Pulmonary artery endothelial cell (primary cell): ENCODE measurements at regions not wholly inside any gene's neighbourhood (a gene's known extent, or its start where the extent isn't known, plus 50 kb on each side); places are given as distances from the start of the nearest gene placed in this dataset.

ENCODE experiments used
- DNase-seq: peaks from one replicate; pipeline ENCODE4 v3.0.0-alpha.2; 2011; ENCODE audit warnings: low read depth, low spot score

DNA sequence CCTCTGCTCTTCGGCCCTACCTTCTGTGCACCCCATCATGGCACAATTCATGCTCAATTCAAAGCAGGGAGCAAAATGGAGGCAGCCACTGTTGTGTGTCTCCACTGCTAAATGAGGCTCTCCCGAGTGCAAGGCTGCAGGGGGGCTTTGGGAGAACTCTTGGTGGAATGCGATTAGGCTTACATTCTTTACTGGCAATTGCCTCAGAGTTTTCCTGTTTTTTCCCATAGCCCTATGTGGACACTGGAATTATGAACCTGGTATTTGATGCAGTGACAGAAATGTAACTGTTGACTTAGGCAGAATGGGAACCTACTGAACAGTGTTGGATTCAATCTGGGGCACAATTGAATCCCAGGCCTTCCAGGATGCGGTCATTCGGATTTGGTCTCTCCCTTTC lies 187.9 kb upstream of the GMDS start:
- DNase-seq = no peak

DNA sequence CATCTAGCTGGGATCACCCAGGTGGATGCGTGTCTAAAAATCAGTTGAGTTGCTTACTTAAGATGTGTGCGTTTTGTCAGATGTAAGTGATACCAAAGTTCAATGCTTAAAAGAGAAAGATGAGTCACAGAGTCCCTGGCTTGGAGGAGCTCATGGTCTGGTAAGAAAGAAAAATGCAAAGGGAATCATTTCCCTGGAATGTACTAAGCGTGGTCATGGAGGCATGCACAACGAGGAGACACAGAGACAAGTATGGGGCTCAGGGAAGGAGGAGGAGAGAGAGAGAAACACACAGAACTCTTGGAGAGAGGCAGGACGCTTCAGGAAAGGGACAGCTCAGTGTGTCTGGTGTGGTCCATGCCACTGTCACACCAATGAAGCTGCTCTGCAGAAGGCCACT lies 186.9 kb upstream of the GMDS start:
- DNase-seq = no peak

DNA sequence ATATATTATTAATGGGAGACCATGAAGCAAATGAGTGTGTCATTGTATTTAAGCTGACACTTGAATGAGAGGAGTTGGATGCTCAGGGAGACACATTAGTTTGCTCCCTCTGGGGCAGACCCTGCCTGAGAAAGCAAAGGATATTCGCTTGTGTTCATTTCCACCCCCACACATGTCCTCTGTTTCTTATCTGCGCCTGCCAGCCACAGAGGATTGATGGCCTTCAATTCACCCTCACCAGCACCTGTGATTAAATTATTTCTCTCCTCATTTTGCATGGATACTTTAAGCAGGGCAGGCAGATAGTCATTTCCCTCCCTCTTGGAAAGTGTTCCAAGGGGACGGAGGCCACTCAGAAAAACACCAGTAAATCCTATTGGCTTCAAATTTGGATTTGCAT lies 185.2 kb upstream of the GMDS start:
- no peak for DNase-seq

DNA sequence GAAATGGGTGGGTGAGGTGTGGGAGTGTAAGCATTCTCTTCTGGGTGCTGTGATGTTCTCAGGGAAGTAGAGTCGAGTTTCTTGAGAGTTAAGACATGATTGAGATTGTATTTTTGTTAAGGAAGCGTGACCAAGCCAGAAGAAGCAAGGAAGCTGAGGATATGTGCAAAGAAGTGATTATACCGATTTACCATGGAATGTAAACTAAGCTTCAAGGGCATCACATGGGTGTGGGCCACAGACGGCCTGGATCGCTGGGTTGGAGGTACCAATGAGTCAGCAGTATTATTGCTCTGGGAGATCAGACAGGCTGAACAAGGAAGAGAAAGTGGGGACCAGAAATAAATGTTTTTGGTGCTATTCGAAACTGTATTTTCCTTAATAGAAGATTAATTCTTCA lies 184.1 kb upstream of the GMDS start:
- no peak for DNase-seq

DNA sequence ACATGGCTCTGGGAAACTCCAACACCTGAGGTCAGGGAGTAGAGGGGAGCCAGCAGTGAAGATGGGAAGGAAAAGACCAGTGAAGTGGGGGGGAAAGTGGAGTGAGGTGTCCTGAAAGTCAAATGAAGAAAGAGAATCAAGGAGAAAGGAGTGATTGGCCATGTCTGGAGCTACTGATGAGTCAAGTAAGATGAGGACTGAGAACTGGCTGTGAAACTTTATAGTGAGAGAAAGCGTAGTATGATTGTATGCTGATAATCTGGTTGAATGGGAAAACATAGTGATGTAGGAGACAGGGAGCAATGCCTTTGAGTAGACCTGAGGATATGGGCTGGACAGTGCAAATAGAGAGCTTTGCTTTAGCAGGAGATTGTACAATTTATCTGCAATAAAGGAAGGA lies 183.6 kb upstream of the GMDS start:
- DNase-seq = no peak

DNA sequence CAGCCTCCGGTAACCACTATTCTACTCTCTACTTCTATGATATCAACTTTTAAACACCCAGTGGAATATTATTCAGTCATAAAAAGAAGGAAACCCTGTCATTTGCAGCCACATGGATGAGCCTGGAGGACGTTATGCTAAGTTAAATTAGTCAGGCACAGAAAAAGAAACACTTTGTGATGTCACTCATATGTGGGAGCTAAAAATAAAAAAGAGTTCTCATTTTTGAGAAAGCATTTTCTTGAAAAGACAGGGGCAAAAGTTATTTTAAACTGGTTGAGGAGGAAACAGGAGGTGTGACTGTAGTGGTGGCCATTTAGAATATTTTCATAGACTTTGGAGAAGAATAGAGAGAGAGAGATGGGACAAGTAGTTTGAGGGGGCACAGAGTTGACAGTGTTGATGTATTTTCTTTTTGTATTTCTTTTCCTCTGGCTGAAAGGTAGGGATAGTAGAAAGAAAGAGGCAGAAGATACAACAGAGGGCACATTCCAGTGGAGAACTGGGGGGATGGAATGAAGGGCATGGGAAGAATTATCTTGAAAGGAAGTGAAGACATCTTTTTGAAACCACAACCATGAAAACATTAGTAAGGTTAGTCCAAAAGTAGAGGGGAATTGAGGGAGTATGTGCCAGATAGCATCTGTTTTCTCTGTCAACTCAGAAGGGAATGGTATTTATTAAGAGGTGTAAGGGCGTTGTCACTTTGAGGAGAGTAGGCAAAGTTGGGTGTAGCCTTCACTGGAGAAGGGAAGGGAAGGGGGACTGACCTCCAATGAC lies 181.3 kb upstream of the GMDS start:
- DNase-seq = no peak

DNA sequence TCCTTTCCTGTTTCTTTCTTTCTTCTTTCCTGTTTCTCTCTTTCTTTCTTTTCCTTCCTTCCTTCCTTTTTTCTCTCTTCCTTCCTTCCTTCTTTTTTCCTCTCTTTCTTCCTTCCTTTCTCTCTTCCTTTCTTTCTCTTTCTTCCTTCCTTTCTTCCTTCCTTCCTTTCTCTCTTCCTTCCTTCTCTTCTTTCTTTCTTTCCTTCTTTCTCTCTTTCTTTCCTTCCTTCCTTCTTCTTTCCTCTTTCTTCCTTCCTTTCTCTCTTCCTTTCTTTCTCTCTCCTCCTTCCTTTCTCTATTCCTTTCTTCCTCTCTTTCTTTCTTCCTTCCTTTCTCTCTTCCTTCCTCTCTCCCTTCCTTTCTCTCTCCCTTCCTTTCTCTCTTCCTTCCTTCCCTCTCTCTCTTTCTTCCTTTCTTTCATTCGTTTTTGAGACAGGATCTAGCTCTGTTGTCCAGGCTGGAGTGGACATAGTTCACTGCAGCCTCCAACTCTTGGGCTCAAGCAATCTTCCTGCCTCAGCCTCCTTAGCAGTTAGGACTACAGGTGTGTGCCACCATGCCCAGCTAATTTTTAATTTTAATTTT lies 170.8 kb upstream of the GMDS start:
- DNase-seq = no peak

DNA sequence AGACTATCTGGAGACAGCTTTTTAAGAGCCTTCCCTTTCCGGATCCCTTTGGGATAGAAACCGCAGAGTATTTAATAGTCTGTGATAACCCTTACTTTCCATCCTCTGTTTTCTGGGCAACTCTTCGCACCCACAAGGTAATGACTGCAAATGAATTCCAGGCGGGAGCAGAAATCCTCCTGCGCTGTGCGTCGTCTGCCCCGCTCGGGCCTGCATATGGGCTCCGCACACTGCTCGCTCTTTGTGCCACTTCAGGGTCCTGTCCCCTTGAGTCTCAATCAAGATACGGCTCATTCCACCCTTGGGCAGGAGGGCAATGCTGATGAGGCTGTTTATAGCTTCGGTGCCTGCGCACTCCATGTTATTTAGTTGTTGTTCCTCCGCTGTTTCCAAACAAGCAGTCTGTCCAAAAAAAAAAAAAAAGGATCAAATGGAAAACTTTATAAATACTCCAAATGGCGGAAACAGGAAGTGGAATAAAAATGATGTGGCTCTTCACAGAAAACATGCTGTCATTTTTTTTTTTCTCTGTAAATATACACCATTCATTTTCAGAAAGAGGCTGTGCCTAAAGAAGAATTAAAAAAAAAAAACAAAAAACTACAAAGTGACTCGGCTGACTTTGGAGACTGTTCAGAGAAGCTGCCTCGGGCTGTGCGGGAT lies 169.6 kb upstream of the GMDS start:
- no peak for DNase-seq

DNA sequence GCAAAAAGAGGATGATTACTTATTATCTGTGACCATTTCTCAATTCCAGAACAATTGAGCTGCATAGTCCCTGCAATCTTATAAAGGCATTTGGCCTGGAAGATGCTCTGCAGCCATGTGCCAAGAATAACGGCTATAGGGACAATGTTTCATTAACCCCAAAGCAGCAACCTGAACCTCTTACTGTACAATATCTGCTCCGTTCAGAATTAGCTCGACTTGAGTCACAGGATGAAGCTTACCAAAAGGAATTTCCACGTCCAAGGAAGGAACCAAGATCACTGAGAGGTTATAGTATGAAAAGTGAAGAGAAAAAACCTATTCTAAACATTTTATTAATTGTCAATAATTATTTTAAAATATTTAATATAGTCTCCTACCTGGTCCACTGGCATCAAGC lies 167.3 kb upstream of the GMDS start:
- DNase-seq = no peak

DNA sequence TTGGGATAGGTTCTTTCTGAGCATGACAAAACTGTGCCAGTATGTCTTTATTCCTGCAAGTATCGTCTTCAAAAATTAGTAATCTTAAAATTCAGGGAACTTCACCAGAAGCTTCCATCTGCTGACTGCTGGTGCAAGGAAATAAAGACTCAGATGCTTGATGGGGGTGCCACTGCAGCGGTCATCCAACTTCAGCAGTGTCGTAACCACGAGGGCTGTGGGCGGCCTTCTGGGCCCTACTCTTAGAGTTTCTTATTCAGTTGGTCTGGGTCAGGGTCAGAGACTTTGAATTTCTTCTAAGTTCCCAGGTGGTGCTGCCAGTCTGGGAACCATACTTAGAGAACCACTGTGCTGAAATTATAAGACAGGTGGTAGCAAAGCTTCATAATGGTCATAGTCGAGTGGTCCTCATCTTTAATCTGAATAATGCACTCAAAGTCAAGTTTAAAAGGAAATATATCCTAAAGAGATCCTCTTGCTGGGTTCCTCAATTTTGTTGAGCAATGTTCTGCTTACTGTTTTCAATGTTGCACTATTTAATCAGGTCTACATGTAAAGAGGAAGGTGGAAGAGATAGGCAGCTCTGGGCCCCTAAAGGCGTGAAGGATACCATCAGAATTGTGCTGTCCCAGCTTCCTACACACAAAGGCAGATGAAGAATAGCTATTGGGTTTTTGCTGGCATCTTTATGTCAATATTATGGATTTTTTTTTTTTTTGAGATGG lies 165.4 kb upstream of the GMDS start:
- no peak for DNase-seq

DNA sequence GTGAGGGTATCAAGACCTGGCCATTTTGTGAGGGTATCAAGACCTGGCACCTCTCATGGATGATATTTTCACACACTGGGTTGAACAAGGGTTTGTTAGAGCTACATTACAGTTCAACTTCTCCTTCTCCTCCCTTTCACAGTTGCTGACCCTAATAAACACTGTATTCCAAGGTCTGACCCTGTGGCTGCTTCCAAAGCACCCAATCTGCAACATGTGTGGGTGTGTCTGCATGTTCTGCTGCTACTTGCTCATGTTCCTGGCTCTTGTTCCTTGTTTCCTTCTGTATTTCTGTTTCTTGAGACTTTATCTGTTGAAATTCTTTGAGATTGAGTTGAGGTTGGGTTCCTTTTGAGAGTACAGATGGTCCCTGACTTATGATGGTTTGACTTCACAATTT lies 162.1 kb upstream of the GMDS start:
- DNase-seq = no peak

DNA sequence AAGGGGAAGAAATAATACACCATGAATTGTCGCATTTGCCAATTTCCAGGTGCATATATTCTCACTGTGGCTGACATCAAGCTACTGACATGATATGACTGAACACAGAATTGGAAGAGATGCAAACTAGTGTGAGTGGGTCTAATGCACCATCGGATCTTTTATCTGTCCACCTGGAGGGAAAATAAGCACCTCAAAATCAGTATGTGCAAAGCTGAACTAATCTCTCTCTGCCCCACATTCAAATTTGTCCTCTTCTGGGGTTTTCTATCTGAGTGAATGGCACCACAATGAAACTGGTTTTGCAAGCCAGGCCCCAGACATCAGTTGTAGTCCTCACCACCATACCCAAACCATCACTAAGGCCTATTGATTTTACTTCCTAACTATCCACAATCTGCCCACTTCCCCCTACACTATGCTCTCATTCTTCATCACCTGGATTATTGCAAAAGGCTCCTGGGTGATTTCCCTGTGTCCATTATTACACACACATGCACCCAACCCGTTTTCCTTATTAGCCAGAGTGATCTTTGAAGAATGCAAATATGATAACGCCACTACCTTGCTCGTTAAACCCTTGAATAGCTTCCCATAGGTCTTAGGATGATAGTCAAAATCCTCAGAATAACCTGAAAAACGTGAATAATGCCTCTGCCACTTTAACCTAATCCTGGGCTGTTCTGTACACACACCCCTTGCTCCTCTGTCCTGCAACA lies 159.0 kb upstream of the GMDS start:
- DNase-seq = no peak

DNA sequence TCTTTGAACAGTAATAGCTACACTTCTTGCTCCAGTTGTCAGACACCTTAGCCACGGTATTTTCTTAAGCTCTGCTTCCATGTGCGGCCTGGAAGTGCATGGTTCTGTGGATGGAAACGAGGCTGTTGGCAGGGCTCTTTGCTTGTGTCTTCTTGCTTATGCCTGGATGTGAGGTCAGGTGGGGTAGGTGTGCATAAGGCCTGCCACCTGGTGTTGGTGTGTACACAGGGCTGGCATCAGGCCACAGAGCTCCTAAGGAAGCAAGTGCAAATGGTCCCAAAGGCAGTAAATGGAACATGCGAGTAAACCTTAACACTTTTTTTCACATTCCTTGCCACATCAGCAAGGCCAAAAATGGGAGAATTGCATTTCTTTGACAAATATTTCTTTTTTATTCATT lies 158.1 kb upstream of the GMDS start:
- no peak for DNase-seq

DNA sequence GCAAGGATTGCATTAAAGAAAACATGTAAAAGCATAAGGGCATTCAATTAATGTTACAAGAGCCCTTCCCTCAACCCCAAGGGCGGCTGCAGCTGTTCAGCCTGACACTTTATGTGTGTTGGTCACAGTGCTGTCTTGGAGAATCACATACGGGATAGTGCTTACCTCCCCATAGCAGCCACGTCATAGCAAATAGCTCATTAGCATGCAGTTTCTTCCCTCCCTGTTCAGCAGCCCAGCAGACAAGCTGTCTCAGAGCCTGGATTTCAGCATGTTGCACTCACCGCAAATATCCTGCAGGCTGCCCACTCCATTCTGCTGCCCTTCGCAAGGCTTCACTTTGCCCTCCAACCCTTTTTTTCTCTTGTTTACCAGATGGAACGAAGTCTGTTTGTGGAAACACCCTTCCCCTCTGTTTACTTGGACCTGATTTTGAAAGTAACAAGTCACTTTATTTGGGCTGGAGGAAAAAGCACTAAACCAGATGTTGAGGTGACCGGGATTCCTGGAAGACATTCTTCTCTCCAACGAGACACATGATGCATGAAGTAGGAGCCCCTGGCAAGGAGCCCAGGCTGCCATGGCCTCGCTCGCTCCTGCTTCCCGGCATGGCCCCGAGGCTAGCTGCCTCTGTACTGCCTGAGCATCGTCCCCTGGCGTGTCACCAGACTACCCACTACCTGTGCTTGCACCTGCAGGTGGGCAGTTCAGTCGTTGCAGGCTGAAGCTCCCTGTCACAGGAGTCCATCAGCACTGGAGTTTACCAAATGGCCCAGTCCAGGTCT lies 151.6 kb upstream of the GMDS start:
- no peak for DNase-seq

DNA sequence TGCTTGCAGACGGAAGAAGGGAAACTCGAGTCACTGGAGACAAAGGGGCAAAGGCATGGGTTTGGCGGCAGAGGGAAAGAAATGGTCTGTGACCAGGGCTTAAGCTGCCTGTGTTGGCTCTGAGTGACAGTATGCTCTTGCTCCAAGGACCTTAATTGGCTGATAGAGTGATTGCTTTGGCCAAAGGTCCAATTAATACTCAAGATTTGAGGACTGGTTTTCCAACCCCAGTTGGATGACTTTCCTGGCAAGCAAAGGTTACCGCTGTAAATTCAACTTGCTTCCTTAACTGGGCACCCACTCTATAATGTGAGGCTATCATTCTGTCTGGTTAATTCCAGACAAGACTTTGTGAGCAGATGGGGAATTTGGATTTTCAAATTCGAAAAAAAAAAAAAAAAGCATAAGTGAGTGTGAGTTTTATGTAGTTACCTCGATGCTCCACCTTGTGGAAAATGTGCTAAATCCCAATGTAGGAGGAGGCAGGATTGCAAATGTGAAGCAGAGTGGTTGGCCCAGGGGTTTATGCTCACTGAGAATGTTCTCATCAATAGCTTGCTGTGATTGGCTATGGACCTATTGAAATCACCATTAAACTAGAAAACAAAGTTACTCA lies 150.7 kb upstream of the GMDS start:
- no peak for DNase-seq

DNA sequence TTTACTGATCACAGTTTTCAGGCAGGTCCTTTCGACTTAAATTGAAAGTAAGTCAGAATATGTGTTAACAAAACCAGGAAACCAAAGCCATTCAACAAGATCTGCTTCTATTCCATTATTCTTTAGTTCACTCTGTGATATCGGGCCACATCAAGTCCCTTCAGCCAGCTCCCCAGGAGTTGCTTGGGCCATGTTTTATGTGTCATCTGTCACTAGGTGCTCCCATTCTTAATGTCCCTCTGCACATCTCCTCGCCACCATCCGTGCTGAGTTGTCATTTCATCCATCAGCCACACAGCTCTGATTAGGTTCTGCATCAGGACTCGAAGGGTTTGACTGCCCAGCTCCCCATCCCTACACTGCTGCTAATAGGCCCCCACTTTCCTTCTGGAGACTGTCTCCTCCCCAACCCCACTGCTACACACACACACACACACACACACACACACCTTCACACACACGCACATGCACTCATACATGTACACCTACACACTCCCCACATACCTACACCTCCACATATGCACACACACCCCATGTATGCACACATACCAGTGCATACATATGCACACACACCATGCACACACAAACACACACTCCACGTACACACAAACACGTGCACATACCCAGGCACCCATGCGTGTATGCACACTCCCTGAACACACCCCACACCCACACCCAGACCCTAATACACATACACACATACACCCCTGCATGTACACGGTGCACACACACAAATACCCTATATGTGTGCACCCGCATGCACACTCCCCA lies 143.3 kb upstream of the GMDS start:
- no peak for DNase-seq

DNA sequence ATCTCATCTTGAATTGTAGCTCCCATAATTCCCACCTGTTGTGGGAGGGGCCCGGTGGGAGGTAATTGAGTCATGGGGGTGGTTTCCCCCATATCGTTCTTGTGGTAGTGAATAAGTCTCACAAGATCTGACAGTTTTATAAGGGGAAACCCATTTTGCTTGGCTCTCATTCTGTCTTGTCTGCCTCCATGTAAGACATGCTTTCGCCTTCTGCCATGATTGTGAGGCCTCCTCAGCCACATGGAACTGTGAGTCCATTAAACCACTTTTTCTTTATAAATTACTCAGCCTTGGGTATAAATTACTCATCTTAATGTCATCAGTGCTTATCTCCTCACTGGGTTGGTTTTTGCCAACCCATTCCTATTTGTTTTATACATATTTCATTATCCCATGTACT lies 142.0 kb upstream of the GMDS start:
- DNase-seq = no peak

DNA sequence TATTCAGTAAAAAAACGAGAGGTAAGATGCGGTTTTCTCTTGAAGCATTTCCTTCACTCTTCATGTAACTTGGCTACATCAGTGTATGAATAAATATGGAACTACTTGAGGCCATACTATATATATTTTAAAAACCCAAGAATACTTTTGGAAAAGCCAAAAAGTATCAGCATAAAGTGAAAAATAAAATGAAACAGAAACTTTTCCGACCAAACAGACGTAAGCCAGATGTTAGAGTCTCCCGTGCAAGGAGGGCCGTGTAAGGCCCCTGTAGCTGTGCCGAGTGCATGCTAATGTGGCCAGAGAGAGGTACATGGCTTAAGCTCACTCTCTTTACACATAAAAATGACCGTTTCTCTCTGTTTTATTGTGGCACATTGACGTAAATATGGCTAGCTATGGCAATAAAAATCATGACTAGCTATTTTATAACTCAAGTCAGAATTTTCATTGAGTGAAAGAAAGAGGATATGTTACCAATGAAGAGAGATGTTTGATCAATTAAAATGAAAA lies 140.1 kb upstream of the GMDS start:
- DNase-seq = no peak

DNA sequence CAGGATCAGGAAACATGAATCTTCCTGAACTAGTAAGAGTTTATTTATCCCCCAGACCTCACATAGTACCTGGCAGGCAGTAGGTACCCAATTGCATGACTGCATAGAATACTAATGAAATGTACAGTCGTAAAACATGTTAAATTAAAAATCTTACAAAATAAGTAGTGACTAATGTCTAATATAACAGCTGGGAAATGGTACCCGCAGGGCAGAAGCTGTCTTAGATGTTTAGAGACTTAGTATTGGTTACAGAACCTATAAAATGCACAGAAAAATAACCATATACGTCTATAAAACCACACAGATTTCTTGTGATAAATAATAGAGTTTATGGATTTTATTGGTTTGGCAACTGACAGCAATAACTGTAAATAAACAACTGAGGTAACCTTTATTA lies 139.1 kb upstream of the GMDS start:
- no peak for DNase-seq
